ENCODE measurements at regions not wholly inside any gene's neighbourhood (a gene's known extent, or its start where the extent isn't known, plus 50 kb on each side); places are given as distances from the start of the nearest gene placed in this dataset.

DNA sequence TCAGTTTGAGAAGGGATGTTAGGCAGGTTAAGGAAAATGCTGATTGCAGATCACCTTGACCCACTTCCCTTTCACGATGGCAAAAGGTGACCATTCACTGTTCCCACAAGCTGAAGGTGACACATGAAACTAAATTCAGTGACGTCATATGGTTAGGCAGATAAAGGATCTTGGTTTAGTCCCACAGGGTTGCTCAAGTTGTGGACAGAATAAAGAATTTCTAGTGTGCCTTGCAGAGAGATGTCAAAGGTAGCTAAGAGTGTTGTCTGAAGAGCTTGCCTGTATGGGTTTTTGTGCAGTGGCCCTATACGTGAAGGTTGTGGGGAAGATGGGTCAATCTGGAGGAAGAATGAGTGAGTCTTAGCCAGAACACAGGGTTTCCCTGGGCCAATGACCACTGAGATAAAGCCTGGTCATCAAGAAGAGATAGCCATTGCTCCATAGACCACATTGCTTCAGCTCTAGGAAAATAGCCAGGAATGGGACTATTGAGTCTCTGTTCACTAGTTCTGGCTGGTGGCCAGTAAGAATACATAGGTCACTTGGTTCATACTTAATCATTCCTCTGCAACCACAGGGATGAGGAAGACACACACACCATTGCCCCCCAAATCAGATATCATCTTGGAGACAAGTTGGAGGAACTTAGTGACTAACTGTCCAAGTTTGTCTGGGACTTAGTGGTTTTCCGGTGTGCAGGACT, 148.5 kb upstream of the ATXN1 start:
- TF ChIP-seq, protein P1, sequence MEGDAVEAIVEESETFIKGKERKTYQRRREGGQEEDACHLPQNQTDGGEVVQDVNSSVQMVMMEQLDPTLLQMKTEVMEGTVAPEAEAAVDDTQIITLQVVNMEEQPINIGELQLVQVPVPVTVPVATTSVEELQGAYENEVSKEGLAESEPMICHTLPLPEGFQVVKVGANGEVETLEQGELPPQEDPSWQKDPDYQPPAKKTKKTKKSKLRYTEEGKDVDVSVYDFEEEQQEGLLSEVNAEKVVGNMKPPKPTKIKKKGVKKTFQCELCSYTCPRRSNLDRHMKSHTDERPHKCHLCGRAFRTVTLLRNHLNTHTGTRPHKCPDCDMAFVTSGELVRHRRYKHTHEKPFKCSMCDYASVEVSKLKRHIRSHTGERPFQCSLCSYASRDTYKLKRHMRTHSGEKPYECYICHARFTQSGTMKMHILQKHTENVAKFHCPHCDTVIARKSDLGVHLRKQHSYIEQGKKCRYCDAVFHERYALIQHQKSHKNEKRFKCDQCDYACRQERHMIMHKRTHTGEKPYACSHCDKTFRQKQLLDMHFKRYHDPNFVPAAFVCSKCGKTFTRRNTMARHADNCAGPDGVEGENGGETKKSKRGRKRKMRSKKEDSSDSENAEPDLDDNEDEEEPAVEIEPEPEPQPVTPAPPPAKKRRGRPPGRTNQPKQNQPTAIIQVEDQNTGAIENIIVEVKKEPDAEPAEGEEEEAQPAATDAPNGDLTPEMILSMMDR (IDR thresholded peaks at IDR 0.05; ENCODE audit: low read depth, low read length, missing control alignments): no peak
- H3K4me3 ChIP-seq (replicated peaks; ENCODE audit: low read depth, low read length): no peak overlapping the region
- peak; percentile 42 for DNase-seq (ENCODE audit: extremely low read depth, low read depth)

DNA sequence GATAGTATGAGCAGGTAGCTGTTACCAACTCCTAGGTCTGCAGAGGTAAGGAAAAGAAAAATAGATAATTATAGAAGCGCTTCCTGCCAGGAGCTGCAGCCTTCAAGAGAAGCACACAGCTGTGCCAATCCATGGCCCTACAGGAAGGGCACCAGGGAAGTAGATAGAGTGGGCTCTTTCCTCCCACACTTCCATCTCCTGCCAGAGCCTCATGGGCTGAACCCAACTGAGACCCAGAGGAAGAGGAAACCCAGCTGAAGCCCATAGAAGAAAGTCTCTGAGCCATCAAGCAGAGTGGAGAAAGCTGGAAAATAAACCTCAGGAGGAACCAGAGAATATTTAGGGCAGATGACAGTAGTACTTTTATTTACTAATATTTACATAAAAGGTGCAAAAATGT, 146.7 kb upstream of the ATXN1 start:
- H3K4me3 ChIP-seq (replicated peaks; ENCODE audit: low read depth, low read length): no peak overlapping the region
- no peak for DNase-seq (ENCODE audit: extremely low read depth, low read depth)
- TF ChIP-seq, protein P1 (IDR thresholded peaks at IDR 0.05; ENCODE audit: low read depth, low read length, missing control alignments): no peak

GRCh38 chr6:16904957-16905356, 143.7 kb upstream of the ATXN1 start:
- no peak for DNase-seq (ENCODE audit: extremely low read depth, low read depth)
- TF ChIP-seq, protein P1 (IDR thresholded peaks at IDR 0.05; ENCODE audit: low read depth, low read length, missing control alignments): no peak
- H3K4me3 ChIP-seq (replicated peaks; ENCODE audit: low read depth, low read length): no peak overlapping the region

DNA sequence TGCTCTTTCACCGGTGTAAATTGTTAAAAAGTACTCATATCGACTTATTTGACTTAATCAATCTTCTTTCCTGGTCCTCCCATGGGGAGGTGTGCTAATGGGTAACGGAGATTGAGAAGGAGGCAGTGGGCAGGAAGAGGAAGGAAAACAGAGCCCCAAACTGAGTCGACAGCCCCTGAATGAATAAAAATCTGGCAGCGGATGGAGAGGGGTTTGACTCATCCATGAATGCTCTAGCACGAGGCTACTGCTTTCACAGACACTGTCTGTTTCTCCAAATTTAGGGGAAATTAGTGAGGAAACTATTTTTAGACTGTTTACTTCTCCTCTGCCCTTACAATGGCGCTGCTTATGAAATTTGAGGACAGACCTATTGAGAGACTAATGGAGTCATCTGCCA, 142.2 kb upstream of the ATXN1 start:
- no peak overlapping the region for H3K4me3 ChIP-seq (replicated peaks; ENCODE audit: low read depth, low read length)
- DNase-seq (ENCODE audit: extremely low read depth, low read depth): no peak
- TF ChIP-seq, protein P1 (IDR thresholded peaks at IDR 0.05; ENCODE audit: low read depth, low read length, missing control alignments): no peak

DNA sequence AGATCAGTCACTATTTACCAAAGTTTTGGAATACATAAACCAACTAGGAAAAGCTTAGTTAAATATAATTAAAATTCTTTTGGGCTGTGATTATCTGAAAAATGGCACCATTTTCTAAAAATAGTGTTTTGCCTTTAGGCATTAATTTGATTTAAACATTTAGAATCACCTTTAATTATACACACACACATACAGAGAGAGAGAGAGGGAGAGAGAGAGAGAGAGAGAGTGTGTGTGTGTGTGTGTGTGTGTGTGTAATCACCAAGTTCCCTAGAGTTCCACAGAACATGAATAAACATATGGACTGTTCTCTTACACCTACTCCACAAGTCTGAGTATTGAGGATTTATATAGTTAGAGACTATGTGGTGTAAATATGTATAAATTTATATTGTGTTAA, 141.2 kb upstream of the ATXN1 start:
- no peak for DNase-seq (ENCODE audit: extremely low read depth, low read depth)
- H3K4me3 ChIP-seq (replicated peaks; ENCODE audit: low read depth, low read length): no peak overlapping the region
- TF ChIP-seq, protein P1 (IDR thresholded peaks at IDR 0.05; ENCODE audit: low read depth, low read length, missing control alignments): no peak

GRCh38 chr6:16901782-16902181, 140.5 kb upstream of the ATXN1 start:
- H3K4me3 ChIP-seq (replicated peaks; ENCODE audit: low read depth, low read length): no peak overlapping the region
- DNase-seq (ENCODE audit: extremely low read depth, low read depth): no peak
- TF ChIP-seq, protein P1 (IDR thresholded peaks at IDR 0.05; ENCODE audit: low read depth, low read length, missing control alignments): no peak

- TF ChIP-seq, protein P1 (IDR thresholded peaks at IDR 0.05; ENCODE audit: low read depth, low read length, missing control alignments): no peak
- H3K4me3 ChIP-seq (replicated peaks; ENCODE audit: low read depth, low read length): no peak overlapping the region
Measured at GRCh38 chr6:16901306-16901705, 140.0 kb upstream of the ATXN1 start.

More at GRCh38 chr6:16901306-16901705, 140.0 kb upstream of the ATXN1 start:
- no peak for DNase-seq (ENCODE audit: extremely low read depth, low read depth)

Measured in HFF-Myc (cell line).